Hematopoietic multipotent progenitor cell treated with erythropoietin and hydrocortisone succinate and interleukin-3 and kit ligand, for 15 days (in vitro differentiated cells): ENCODE measurements at regions not wholly inside any gene's neighbourhood (a gene's known extent, or its start where the extent isn't known, plus 50 kb on each side); places are given as distances from the start of the nearest gene placed in this dataset.
"Not testable (repeated sequence)": the region's sequence is repeated elsewhere in the genome, so short reads cannot be mapped to it uniquely, and the experiment has no call there.

Experiments used
- DNase-seq: peaks from one replicate; pipeline ENCODE4 v3.0.0-alpha.2; 2015; ENCODE audit warnings: low spot score

DNA sequence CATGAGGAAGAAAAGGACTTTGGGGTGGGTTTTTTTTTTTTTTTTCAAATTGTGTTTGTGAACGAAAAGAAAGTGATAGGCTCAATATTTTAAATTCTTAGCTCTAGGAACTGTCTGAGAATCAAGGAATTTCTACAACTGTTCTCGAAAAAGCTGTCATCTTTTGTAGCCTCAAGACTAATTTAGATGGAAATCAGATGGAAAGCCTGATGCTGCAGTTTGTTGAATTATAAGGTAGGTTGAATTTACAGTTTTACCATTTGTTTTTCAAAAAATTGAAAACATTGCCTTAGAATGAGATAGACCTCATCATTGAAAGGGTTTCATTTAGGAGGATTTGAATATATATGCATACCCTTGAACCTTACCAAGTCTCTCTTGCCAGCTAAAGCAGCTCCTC, 109.3 kb upstream of the TRHDE start:
- DNase-seq: no peak

DNA sequence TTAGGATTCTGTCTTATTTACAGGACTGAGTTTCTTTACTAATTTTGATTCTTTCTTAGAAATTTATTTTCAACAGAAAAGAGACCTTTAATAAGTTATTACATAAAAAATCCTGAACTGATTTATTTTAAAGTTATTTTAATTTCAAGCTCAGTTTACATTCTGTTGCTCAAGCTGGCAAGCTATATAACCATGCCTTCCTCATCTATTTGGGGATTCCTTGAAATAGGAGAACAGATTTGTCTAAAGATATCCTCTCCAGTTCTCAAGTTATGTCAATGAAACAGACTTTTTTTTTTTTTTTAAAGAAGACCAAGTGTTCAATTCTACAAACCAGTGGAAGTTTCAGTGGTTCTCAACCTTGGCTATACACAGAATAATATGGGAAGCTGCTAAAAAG, 103.3 kb upstream of the TRHDE start:
- DNase-seq: no peak

DNA sequence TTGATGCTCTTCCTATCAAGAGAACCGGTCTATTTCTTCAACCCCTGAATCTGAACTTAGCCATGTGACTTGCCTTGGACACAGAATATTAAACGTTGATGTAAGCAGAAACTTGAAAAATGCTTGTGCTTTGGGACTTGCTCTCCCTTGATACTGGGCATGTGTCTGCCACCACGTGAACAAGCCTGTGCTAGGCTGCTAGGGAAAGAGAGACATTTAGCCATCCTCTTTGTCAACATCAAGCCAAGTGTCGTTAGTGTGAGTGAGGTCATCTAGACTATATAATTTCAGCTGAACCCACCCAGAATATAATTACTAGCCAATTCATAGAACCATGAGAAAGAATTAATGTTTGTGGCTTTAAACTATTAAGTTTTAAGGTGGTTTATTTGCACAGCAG, 98.2 kb upstream of the TRHDE start:
- DNase-seq: no peak

DNA sequence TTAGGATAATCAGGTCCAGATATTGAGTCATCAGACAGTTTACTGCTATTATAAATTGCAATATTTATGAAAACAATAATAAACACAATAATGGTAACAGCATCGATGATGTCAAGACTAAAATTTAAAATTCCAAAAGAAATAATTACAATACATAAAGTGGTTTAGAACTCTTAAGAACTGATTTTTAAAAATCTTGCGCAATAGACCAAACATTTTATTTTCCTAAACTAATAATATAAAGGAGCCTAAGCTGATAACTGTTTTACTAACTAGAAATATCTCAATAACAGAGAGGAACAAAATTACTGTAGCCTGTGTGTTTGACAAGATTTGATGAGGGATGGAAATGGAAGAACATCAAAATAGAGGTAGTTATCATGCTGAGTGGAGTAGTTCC, 93.9 kb upstream of the TRHDE start:
- DNase-seq: no peak

DNA sequence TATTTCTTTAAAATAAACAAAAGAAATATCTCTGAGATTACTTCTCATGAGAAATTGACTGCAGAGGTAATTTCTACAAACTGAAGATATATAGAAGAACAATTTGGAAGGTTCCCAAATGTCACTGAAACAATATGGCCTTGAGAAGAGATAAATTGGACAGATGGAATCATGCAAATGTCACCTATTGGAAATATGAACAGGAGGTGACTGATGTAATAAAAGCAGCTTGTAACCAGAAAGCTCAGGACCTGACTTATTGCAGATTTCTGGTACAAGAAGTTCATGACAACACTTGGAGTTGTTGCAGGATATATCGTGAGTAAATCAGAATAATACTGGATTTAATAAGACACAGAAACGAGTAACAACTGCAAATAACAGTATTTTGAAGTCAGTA, 93.3 kb upstream of the TRHDE start:
- no peak for DNase-seq

DNA sequence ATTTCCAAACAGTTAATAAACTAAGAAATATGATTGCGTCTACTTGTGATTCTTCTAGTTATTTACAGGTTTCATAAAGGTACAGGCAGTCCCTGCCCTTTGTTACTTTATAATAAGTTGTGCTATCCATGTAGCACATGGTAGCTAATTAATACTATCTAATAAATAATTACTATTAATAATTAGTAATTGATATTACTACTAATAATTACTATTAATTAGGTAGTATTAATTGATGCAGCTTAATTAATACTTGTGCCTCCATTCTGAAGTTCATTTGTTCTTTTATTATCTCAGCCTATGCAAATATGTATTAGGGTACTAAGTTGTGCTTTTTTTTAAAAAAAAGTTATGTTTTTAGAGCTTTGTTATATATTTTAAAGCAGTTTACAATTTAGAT, 92.3 kb upstream of the TRHDE start:
- DNase-seq: no peak

DNA sequence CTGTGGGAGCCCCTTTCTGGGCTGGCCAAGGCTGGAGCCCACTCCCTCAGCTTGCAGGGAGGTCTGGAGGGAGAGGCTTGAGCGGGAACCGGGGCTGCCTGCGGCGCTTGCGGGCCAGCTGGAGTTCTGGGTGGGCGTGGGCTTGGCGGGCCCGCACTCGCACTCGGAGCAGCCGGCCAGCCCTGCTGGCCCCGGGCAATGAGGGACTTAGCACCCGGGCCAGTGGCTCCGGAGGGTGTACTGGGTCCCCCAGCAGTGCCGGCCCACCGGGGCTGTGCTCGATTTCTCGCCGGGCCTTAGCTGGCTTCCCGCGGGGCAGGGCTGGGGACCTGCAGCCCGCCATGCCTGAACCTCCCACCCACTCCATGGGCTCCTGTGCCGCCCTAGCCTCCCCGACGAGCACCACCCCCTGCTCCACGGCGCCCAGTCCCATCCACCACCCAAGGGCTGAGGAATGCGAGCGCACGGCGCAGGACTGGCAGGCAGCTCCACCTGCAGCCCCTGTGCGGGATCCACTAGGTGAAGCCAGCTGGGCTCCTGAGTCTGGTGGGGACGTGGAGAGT, 87.1 kb upstream of the TRHDE start:
- not testable (repeated sequence) for DNase-seq

DNA sequence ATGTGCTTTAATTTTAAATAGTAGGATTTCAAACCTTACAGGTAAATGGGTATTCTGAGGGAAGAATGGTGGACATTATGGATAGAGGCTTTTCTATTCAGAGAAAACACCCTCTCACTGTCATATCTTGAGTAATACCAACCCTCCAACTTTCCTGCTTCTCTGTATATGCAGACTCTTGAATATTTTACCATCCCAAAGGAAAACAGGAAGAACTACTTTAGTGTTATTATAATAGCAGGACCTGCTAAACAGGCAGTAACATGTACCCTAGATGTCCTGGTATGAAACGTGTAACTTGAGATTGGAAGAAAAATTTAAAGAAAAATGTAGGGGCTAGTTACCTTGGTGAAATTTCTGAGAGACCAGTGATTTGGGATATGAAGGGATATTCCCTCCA, 82.9 kb upstream of the TRHDE start:
- DNase-seq: no peak

DNA sequence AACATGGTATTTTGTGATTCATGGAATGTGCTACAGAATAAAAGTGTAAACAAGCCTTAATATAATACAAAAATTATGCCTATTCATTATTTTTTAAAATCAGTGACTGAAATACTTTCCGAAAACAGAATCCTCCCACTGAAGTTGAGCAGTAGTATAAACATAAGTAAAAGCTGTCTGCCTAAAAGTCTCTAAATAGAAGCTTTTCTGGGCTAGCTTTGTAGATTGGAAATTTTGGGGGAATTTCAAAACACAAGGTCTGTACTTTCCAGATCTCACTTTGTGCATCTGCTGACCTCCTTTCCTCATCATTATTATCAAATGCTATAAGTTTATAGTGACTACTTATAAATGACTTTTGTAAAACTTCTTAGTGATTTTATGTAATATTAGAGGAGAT, 80.4 kb upstream of the TRHDE start:
- no peak for DNase-seq

DNA sequence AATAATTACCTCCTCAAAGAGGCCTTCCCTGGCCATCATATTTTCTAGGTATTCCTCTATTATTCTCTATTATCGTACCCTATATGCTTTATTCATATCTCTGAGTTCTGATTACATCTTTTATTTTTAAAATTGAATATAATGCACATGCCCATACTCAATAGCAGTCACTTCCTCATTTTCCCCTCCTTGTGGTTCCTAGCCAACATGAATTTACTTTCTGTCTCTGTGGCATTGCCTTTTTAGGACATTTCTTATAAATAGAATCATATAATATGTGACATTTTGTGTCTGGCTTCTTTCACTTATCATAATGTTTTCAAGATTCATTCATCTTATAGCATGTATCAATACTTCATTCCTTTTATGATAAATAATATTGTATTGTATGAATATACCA, 74.4 kb upstream of the TRHDE start:
- no peak for DNase-seq

DNA sequence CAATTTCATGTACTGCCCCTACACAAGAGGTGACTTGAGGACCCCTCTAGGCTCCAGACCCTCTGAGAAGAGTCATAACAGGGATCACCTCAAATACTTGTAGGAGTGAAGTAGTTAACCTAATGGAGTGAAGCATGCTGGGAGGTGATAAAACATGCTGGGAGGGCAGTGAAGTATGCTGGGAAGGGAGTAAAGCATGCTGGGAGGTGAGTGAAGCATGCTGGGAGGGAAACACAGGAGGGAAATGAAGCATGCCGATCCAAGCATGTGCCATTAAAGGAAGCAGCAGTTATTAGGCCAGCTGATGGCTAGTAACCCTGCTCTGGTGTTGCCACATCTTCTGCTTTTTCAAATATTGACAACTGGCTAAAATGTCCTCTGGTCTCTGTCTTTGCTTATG, 70.7 kb upstream of the TRHDE start:
- DNase-seq: no peak

DNA sequence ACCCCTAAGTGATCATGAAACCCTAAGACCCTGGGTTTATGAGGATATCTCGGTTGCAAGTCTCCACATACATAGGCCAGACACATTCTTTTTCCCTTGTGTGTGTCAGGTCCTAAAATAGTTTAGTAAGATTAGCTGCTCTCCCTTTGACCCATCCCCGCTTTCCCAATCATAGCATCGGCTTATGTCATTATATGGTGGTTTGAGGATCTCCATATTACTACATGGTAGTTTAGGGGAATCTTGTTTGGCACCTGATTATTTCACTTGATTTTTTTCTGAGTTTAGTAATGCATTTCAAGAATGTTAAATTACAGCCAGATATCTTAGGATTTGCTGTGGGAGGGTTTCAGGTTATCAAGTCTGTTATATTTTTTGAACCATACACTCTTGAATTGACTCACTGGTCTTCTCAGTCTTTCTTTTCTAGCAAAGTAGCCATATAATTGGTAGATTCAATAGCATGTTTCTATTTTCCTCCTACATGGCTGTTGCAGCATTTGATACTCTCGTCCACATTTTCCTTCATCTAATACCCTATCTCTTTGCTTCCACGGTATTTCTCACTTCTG, 68.3 kb upstream of the TRHDE start:
- DNase-seq: no peak

DNA sequence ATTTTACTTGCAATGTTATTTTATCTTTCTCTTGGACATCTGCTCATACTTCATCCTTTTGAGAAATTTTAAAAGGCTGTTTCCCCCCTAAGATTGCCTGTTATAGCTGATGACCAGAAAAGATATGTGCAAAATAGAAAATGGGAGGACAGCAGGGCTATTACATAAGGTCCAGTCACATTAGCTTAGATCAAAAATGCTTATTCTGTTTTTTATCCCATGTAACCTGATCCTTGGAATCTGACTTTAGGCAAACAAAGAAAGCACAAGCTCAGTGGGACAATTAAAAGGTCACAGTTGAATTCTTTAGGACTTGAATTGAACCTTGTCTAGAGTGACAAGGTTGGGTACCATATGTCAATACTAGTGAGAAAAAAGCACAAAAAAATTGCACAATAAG, 65.1 kb upstream of the TRHDE start:
- no peak for DNase-seq

DNA sequence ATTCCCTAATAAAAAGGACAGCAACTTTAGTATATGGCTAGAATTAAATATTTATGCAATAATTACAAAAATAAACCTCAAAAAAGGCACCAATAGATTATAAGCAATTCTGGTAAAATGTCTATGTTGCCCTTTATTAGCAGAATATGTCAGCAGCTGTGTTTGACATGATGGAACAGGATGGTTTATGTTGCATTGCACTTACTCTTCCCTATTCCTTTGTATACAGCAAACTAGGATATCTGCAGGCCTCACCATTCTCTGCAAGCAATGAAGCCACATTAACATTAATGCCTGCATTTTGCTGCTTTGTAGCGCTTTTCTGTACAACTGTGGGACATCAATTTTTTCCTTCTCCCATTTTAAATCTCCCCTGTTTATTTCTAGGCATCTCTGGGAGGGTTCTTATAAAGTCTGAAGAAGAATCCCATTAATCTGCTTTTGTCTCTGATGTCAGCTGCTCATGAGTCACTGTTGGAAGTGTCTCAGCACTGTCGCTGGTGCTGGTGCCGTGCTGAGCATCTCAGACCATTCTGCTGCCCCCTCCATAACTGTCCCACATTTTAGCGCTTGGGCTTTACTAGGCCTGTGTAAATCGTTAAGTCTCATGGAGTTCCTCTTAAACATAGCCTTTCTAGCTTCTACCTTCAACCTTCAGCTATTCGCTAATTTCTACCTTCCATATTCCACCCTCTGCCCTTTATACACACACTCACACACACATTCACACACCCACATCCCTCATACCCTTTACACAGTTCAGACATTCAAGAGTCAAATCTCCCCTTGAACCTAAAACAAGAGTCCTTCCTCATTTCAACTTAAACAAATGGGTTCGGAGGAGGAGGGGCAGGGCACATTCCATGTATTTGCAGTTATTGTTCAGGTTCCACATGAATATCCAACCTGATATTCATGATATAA, 64.4 kb upstream of the TRHDE start:
- no peak for DNase-seq

DNA sequence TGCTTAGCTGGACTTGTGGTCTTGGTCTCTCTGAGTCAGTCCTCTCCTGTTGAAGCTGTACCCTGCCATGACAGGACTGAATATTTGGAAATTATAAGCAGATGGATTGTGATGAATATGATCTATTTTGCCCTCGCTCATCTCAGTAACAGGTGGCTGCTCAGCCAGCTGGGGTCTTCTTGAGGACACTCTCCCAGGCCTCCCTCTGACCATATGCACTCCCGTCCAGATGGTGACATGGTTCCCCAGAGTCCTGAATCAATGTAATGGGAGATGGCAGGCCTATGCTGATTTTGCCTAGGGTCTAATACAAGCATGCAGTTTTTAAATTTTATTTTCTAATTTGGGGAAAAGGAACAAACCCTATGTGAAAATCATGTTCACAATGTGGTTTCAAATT, 63.1 kb upstream of the TRHDE start:
- DNase-seq: no peak

DNA sequence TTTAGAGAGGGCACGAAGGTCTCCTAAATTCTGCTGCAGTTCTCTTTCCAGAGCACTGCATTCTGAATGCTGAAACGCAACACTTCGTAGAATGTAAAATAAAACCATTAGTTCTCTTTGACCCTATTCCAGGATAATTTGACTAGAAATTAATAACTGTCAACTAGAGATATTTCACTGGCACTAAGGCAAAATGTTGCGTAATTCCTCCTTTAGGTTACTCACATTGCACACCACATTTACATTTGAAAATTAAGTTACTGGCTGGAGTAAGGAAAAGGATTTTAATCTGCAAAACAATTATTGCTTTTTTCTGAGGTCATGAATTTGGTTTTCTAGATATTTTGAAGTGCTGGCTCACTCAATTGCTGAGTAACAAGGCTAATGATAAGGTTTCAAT, 58.0 kb upstream of the TRHDE start:
- no peak for DNase-seq

DNA sequence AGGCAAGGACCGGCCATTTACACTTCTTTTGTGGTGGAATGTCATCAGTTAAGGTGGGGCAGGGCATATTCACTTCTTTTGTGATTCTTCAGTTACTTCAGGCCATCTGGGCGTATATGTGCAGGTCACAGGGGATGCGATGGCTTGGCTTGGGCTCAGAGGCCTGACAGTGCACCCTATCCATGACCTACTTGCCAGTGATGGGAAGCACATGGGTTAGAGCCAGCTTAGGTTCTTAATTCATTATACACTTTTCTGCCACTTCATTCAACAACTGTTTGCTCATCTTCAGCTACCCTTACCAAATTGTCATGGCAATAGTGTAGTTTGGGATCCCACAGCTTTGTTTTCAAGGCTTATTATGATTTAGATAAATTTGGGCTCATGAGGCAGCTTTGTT, 56.9 kb upstream of the TRHDE start:
- not testable (repeated sequence) for DNase-seq

DNA sequence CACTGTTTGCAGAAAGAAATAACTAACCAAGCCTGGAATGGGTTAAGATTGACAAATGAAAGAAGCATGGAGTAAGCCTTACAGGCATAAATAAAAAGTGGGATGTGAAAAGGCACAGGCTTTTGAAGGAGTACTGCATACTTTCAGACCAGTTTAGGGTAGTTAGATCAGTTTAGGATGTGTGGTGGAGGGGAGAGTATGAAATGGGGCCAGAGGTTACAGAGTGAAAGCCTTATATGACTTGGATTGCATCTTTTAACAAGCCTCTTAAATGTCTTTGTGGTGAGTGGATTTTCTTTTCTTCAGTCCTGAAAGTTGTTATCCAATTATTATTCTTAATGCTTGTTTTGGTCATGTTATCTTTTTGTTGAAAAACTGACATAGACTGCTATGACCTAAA, 52.2 kb upstream of the TRHDE start:
- no peak for DNase-seq
